ENCODE measurements at regions not wholly inside any gene's neighbourhood (a gene's known extent, or its start where the extent isn't known, plus 50 kb on each side); places are given as distances from the start of the nearest gene placed in this dataset.

- no peak for TF ChIP-seq NR2F2 (IDR thresholded peaks at IDR 0.05)
- TF ChIP-seq FOXA2 (IDR thresholded peaks at IDR 0.05) = no peak
- no peak for TF ChIP-seq GABPA (IDR thresholded peaks at IDR 0.05 in 1 of 2, conservative IDR thresholded peaks at IDR 0.05 in 1 of 2)
- no peak for TF ChIP-seq MAX (IDR thresholded peaks at IDR 0.05)
- TF ChIP-seq REST (IDR thresholded peaks at IDR 0.05) = no peak
- no peak for TF ChIP-seq FOXA1 (IDR thresholded peaks at IDR 0.05)
- Histone ChIP-seq H3K4me1 (ENCODE audit: control insufficient read depth in 4 of 4, insufficient read depth in 4 of 4, low read length in 3 of 4) (no peaks in the 10 kb centered on the region), H3K9me3 (ENCODE audit: control insufficient read depth in 4 of 4, low read length in 3 of 4) (no peaks in the 10 kb centered on the region), H3K27me3 (ENCODE audit: control insufficient read depth in 4 of 4, insufficient read depth in 4 of 4, low read length in 3 of 4) (no peaks in the 10 kb centered on the region), H3K36me3 (ENCODE audit: control insufficient read depth in 4 of 4, insufficient read depth in 3 of 4, low read depth in 1 of 4, low read length in 3 of 4) (no peaks in the 10 kb centered on the region), H3K4me3 (ENCODE audit: low read depth in 1 of 3, low read length in 3 of 3) (no peak overlapping the region), H3K9ac (ENCODE audit: low read depth in 1 of 2, low read length in 2 of 2) (no peak overlapping the region), H3K27ac (ENCODE audit: low read depth in 1 of 2, low read length in 2 of 2) (no peak overlapping the region)
- no peak for DNase-seq (ENCODE audit: low spot score)
- 56% methylated on average over 2 of the region's 2 CpGs for WGBS
Observed at GRCh38 chr3:83873550-83873949, 1085.2 kb upstream of the CADM2 start.

GRCh38 chr3:83877910-83878309 is 1080.9 kb upstream of the CADM2 start:
- no peak for DNase-seq (ENCODE audit: low spot score)
- H3K4me1 ChIP-seq (ENCODE audit: control insufficient read depth in 4 of 4, insufficient read depth in 4 of 4, low read length in 3 of 4) = no peaks in the 10 kb centered on the region
- H3K27me3 ChIP-seq (ENCODE audit: control insufficient read depth in 4 of 4, insufficient read depth in 4 of 4, low read length in 3 of 4) = no peaks in the 10 kb centered on the region
- H3K9me3 ChIP-seq (ENCODE audit: control insufficient read depth in 4 of 4, low read length in 3 of 4) = no peaks in the 10 kb centered on the region
- WGBS = 74% methylated on average over 3 of the region's 3 CpGs
- H3K4me3 ChIP-seq (ENCODE audit: low read depth in 1 of 3, low read length in 3 of 3) = no peak overlapping the region
- H3K36me3 ChIP-seq (ENCODE audit: control insufficient read depth in 4 of 4, insufficient read depth in 3 of 4, low read depth in 1 of 4, low read length in 3 of 4) = no peaks in the 10 kb centered on the region
- TF ChIP-seq FOXA2 (IDR thresholded peaks at IDR 0.05) (no peak), CTCF (IDR thresholded peaks at IDR 0.05; ENCODE audit: low read depth, low read length, missing input control) (no peak), NR2F2 (IDR thresholded peaks at IDR 0.05) (no peak), GABPA (IDR thresholded peaks at IDR 0.05 in 1 of 2, conservative IDR thresholded peaks at IDR 0.05 in 1 of 2) (no peak), FOXA1 (IDR thresholded peaks at IDR 0.05) (no peak), RXRA (IDR thresholded peaks at IDR 0.05) (no peak), RAD21 (IDR thresholded peaks at IDR 0.05) (no peak), TAF1 (conservative IDR thresholded peaks at IDR 0.05) (no peak), ZBTB33 (IDR thresholded peaks at IDR 0.05) (no peak), EGR1 (IDR thresholded peaks at IDR 0.05; ENCODE audit: low read depth in 2 of 2) (no peak), HNF4A (conservative IDR thresholded peaks at IDR 0.05) (no peak), MAX (IDR thresholded peaks at IDR 0.05) (no peak), HNF4G (IDR thresholded peaks at IDR 0.05) (no peak), SP1 (IDR thresholded peaks at IDR 0.05) (no peak), ATF3 (IDR thresholded peaks at IDR 0.05) (no peak), REST (IDR thresholded peaks at IDR 0.05) (no peak), YY1 (IDR thresholded peaks at IDR 0.05) (no peak)
- no peak overlapping the region for H3K9ac ChIP-seq (ENCODE audit: low read depth in 1 of 2, low read length in 2 of 2)
- no peak overlapping the region for H3K27ac ChIP-seq (ENCODE audit: low read depth in 1 of 2, low read length in 2 of 2)

Measured in liver (tissue), 8 donors.